ENCODE measurements at regions not wholly inside any gene's neighbourhood (a gene's known extent, or its start where the extent isn't known, plus 50 kb on each side); places are given as distances from the start of the nearest gene placed in this dataset.

GRCh38 chr2:224136396-224136795 is 97.3 kb upstream of the SERPINE2 start:
- H3K9me3 ChIP-seq (ENCODE audit: control insufficient read depth in 2 of 3, insufficient read depth in 1 of 3, low read length in 3 of 3) = no peaks in the 10 kb centered on the region
- H3K36me3 ChIP-seq (ENCODE audit: control insufficient read depth in 2 of 3, insufficient read depth in 3 of 3, low read length in 3 of 3) = no peaks in the 10 kb centered on the region
- DNase-seq = no peak
- H3K27ac ChIP-seq (ENCODE audit: low read depth in 2 of 2, low read length in 2 of 2) = no peak overlapping the region
- no peak for FAIRE-seq
- no peak overlapping the region for H3K9ac ChIP-seq (ENCODE audit: low read length in 3 of 3)
- no peaks in the 10 kb centered on the region for H3K27me3 ChIP-seq (ENCODE audit: control insufficient read depth, insufficient read depth, low read length)
- H3K4me3 ChIP-seq (ENCODE audit: low read length in 3 of 3) = no peak overlapping the region
- no peaks in the 10 kb centered on the region for H3K4me1 ChIP-seq (ENCODE audit: control insufficient read depth in 2 of 3, insufficient read depth in 2 of 3, low read depth in 1 of 3, low read length in 3 of 3)
- TF ChIP-seq CTCF (IDR thresholded peaks at IDR 0.05; ENCODE audit: borderline replicate concordance, extremely low read depth, insufficient read depth) = no peak
- intact Hi-C loops (cut with DNase I) = no loop called here

- no peak for DNase-seq
- intact Hi-C loops (cut with DNase I) = no loop called here
- no peak overlapping the region for H3K9ac ChIP-seq (ENCODE audit: low read length in 3 of 3)
- H3K36me3 ChIP-seq (ENCODE audit: control insufficient read depth in 2 of 3, insufficient read depth in 3 of 3, low read length in 3 of 3) = no peaks in the 10 kb centered on the region
- H3K27ac ChIP-seq (ENCODE audit: low read depth in 2 of 2, low read length in 2 of 2) = no peak overlapping the region
- no peaks in the 10 kb centered on the region for H3K4me1 ChIP-seq (ENCODE audit: control insufficient read depth in 2 of 3, insufficient read depth in 2 of 3, low read depth in 1 of 3, low read length in 3 of 3)
- H3K27me3 ChIP-seq (ENCODE audit: control insufficient read depth, insufficient read depth, low read length) = no peaks in the 10 kb centered on the region
- FAIRE-seq = no peak
- no peak for TF ChIP-seq CTCF (IDR thresholded peaks at IDR 0.05; ENCODE audit: borderline replicate concordance, extremely low read depth, insufficient read depth)
- H3K9me3 ChIP-seq (ENCODE audit: control insufficient read depth in 2 of 3, insufficient read depth in 1 of 3, low read length in 3 of 3) = no peaks in the 10 kb centered on the region
- no peak overlapping the region for H3K4me3 ChIP-seq (ENCODE audit: low read length in 3 of 3)
These were observed 96.8 kb upstream of the SERPINE2 start for GRCh38 chr2:224135881-224136280.

- Histone ChIP-seq H3K9me3 (ENCODE audit: control insufficient read depth in 2 of 3, insufficient read depth in 1 of 3, low read length in 3 of 3) (no peaks in the 10 kb centered on the region), H3K9ac (ENCODE audit: low read length in 3 of 3) (no peak overlapping the region), H3K36me3 (ENCODE audit: control insufficient read depth in 2 of 3, insufficient read depth in 3 of 3, low read length in 3 of 3) (no peaks in the 10 kb centered on the region), H3K4me3 (ENCODE audit: low read length in 3 of 3) (no peak overlapping the region), H3K27ac (ENCODE audit: low read depth in 2 of 2, low read length in 2 of 2) (no peak overlapping the region), H3K4me1 (ENCODE audit: control insufficient read depth in 2 of 3, insufficient read depth in 2 of 3, low read depth in 1 of 3, low read length in 3 of 3) (no peaks in the 10 kb centered on the region), H3K27me3 (ENCODE audit: control insufficient read depth, insufficient read depth, low read length) (no peaks in the 10 kb centered on the region)
- no peak for TF ChIP-seq CTCF (IDR thresholded peaks at IDR 0.05; ENCODE audit: borderline replicate concordance, extremely low read depth, insufficient read depth)
- intact Hi-C loops (cut with DNase I) = no loop called here
- no peak for DNase-seq
- FAIRE-seq = no peak
These were observed 95.1 kb upstream of the SERPINE2 start for GRCh38 chr2:224134003-224134734.

- intact Hi-C loops (cut with DNase I) = no loop called here
- no peak overlapping the region for H3K9ac ChIP-seq (ENCODE audit: low read length in 3 of 3)
- no peak for TF ChIP-seq CTCF (IDR thresholded peaks at IDR 0.05; ENCODE audit: borderline replicate concordance, extremely low read depth, insufficient read depth)
- H3K4me1 ChIP-seq (ENCODE audit: control insufficient read depth in 2 of 3, insufficient read depth in 2 of 3, low read depth in 1 of 3, low read length in 3 of 3) = no peaks in the 10 kb centered on the region
- H3K9me3 ChIP-seq (ENCODE audit: control insufficient read depth in 2 of 3, insufficient read depth in 1 of 3, low read length in 3 of 3) = no peaks in the 10 kb centered on the region
- no peak overlapping the region for H3K27ac ChIP-seq (ENCODE audit: low read depth in 2 of 2, low read length in 2 of 2)
- no peak overlapping the region for H3K4me3 ChIP-seq (ENCODE audit: low read length in 3 of 3)
- no peaks in the 10 kb centered on the region for H3K36me3 ChIP-seq (ENCODE audit: control insufficient read depth in 2 of 3, insufficient read depth in 3 of 3, low read length in 3 of 3)
- no peaks in the 10 kb centered on the region for H3K27me3 ChIP-seq (ENCODE audit: control insufficient read depth, insufficient read depth, low read length)
- FAIRE-seq (no peak), DNase-seq (no peak)
These were observed 94.3 kb upstream of the SERPINE2 start for GRCh38 chr2:224133387-224133786.

Measured in kidney (tissue), 13 donors.